CD4-positive, alpha-beta T cell treated with Interleukin-1 beta for 1 hour (primary cell): ENCODE measurements at regions not wholly inside any gene's neighbourhood (a gene's known extent, or its start where the extent isn't known, plus 50 kb on each side); places are given as distances from the start of the nearest gene placed in this dataset.
"Not testable (repeated sequence)": the region's sequence is repeated elsewhere in the genome, so short reads cannot be mapped to it uniquely, and the experiment has no call there.

Experiments
- DNase-seq, 2 donors: peaks; one replicate each; pipeline ENCODE4 v3.0.0-alpha.2; 2020 to 2022

DNA sequence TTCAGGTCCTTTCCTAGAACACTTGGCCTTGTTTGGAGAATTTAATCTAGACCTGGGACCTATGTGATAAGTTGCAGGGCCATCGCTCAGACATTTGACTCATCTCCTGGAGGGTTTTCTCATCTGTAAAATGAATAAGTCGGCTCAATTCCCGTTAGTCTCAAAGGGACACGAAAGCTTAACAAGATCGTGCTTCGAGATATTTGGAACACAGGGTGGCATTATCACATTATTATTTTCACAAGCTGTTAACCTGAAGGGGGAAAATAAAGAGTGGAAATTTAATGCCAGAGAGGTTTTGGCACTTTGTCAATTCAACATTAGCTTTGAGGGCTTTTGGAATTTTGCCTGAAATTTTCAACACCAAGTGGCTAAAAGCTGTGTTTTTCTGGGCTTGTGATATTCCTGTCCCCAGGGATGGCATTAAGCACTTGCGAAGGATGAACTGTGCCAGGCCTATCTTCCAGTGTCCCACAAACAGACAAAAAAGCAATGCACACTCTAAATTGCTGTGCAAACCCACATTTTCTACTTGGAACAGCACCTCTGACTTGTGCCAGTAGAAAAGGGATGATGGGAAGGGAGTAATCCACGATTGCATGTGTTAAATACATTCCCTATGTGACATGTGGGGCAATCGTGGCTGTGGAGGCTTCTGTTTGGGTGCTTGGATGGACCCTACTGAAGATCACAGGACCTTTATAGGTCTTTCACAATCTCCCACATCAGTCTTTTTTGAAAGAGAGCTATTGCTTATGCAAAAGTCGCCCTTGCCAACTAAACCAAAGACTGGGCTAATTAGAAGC lies 478.7 kb downstream of the MFSD1 start:
- DNase-seq, result no peak

- no peak for DNase-seq
Observed at GRCh38 chr3:159293493-159293892, 491.6 kb downstream of the MFSD1 start.

GRCh38 chr3:159301961-159302360 lies 500.1 kb downstream of the MFSD1 start:
- no peak for DNase-seq

DNA sequence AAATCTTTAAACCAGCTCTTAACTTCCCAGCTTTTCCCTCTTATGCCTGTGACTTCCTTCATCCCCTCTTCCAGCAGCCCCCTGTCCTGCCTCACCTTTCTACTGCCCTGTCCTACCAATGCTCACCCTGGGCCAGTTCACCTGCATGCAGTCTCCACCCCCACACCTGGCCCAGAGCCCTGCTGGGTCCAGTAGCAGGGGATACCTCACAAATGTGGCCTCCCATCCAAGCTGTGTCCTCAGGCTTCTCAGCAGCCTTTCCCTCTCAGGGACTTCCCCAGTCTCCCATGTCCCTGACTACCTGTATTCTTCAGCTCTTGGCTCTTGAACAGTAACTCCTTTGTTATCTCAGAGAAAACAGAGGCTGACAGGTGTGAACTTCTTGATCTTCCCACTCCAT lies 503.2 kb downstream of the MFSD1 start:
- DNase-seq, result no peak

DNA sequence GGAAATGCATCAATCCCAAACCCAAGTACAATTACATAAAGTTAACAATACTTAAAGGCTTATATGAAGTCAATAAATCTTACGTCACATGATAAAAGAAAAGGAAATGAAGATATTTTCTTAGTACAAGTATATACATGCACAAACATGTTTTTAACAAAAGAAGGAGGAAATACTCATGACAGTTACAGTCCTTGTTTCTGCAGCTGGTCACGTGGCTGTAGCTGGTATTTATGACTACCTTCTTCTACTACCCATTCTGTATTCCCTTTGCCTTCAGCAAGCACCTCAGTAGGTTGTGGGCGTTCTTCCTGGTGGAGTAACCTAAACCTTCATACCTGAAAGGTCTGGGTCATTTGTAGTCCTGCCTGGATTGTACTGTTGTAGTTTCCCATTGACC lies 514.9 kb downstream of the MFSD1 start:
- DNase-seq, result not testable (repeated sequence)

- no peak for DNase-seq
Observed at GRCh38 chr3:159319156-159319555, 517.3 kb downstream of the MFSD1 start.

GRCh38 chr3:159322322-159322939 lies 520.6 kb downstream of the MFSD1 start:
- DNase-seq, result no peak

GRCh38 chr3:159323848-159324247 lies 522.0 kb downstream of the MFSD1 start:
- no peak for DNase-seq

GRCh38 chr3:159326998-159327397 lies 525.1 kb downstream of the MFSD1 start:
- no peak for DNase-seq

DNA sequence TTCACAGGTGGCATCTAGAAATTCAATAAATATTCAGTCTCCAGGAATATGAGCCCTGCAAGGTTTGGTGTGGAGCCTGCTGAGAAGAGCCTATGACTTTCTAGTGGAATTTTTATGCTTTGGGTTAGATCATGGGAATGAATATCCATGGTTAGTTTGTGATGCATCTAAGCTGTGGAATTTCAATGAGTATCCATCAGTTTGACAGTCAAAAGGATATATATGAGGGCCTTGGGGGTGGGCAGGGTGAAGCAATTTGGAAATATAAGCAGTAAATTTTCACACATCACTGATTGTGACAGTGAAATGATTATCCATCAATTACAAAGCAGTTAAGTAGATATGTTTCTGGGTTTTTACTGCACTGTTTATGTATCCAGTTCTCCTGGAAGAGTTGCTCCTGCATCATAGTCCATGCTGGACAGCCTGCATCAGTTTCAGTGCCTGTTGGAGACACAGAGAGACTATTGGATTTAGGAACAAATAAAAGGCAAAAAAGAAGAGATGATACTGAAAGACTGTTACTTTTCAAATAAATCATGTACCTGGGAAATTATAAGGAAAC lies 530.8 kb downstream of the MFSD1 start:
- DNase-seq, result no peak

DNA sequence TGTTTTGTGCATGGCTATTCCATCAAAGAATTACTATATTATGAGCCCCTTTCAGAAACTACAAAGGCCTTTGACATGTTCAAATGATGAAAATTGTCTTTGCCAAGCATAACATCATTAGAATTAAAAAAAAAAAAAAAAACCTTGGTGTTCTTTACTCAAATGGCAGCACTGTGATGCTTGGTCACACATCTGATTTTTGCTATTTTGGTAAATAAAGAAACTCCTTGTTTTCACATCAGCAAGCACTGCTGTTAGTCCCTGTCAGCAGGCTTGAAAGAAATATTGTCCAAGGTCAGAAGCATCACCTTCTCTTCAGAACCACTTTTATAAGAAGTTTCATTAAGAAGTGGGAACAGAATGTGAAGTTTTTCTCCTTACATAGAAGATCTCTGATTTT lies 537.3 kb downstream of the MFSD1 start:
- DNase-seq, result no peak

DNA sequence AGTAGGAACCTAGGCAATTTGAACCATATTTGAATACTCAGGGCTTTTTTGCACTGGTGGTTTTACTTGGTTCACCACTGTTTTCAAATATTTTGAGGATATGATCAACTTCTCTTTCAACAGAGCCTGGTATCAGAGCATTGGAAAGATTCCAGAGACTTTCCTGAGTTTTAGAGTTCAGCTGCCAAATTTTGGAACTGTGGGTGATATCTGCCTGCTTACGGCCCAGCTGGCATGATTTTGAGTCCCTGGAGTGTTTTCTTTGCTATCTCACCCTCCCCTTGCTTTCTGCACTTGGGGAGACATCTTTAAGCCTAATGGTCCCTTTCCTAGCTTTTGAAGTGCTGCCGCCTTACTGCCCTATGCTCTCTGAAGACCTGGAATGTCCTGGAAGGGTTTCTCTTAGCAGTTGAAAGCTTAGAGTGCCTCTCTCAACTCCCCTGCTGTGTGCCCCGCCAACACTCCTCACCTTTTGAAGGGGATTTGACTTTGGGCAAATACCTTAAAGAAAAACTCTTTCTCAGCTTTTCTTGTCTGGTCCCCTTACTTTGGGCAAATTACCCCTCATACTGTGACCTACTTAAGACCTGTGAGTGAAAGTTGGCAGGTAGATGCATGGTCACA lies 539.1 kb downstream of the MFSD1 start:
- DNase-seq, result no peak

DNA sequence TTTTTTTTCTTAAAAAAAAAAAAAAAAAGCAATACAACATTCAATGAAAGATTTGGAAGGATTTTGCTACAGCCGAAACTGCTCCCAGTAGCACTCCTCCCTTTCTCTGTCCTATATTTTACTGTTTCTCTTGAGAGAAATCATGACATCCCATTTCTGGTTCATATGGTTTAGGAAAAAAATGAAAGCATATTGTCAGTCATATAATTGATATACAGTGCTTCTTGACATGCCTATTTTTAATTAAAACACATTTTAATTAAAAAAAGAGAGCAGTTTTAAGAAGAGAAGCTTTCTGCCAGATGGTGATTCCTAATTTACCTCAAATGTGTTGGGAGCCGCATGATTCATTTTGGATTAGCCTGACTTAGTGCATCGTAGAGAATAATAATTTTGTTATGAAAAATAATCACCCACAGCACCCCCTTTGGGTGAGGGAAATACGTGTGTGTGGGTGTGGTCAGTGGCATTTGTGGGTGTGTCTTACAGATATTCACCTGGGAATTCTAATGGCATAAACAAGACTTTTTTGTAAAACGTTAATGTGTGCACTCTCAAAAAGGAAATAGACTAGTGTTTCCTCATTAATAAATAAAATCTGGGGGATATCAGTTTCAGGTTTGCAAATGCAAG lies 544.5 kb downstream of the MFSD1 start:
- DNase-seq, result no peak

GRCh38 chr3:159348431-159348830 lies 546.6 kb downstream of the MFSD1 start:
- DNase-seq, result no peak

- DNase-seq, result no peak
Observed at GRCh38 chr3:159356606-159357005, 554.8 kb downstream of the MFSD1 start.

GRCh38 chr3:159364511-159364910 lies 562.7 kb downstream of the MFSD1 start:
- DNase-seq, result no peak

DNA sequence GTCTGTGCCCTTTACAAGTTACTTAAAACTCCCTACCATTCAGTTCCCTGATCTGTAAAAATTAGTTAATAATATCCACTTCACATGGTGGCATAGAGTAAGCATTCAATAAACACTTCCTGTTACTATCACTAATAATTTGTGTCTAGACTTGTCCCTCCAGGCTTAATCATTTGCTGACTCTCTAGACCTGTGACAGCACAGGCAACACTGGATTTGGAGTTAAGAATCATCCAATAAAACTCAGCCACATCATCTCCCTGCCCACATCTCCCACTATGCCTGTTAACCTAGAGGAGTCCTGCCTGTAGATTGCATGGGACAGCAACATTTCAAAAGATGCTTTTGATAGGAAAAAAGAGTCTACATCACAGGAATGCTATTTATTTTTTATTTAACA lies 564.6 kb downstream of the MFSD1 start:
- DNase-seq, result no peak

- no peak for DNase-seq
Observed at GRCh38 chr3:159371961-159372360, 570.1 kb downstream of the MFSD1 start.

- no peak for DNase-seq
Observed at GRCh38 chr3:159378396-159379194, 576.7 kb downstream of the MFSD1 start.

- no peak for DNase-seq
Observed at GRCh38 chr3:159380891-159381290, 579.0 kb downstream of the MFSD1 start.

- no peak for DNase-seq
Observed at GRCh38 chr3:159390656-159391212, 588.9 kb downstream of the MFSD1 start.

- not testable (repeated sequence) for DNase-seq
Observed at GRCh38 chr3:159397683-159398082, 591.0 kb upstream of the IL12A start.
